Activated CD8-positive, alpha-beta memory T cell treated with anti-CD3 and anti-CD28 coated beads, Interleukin-2, amount 10 ng/mL, durations not matched to agents 7 days and 5 days (primary cell): ENCODE measurements at regions not wholly inside any gene's neighbourhood (a gene's known extent, or its start where the extent isn't known, plus 50 kb on each side); places are given as distances from the start of the nearest gene placed in this dataset.
"Not testable (repeated sequence)": the region's sequence is repeated elsewhere in the genome, so short reads cannot be mapped to it uniquely, and the experiment has no call there.

Source experiments
- ATAC-seq: fragments of 150-1000 bp; cut with Tn5 transposase; one replicate; pipeline ENCODE4 v1.10.0; 2021; ENCODE audit warnings: moderate library complexity
- CTCF ChIA-PET: fragments of 350-600 bp; sonication (Branson Sonifier 250); formaldehyde crosslinking; loops from one replicate; lab custom pipeline; 2021; ENCODE audit warnings: antibody characterized with exemption; lab: Charles Lee
- DNase-seq: peaks from one replicate; pipeline ENCODE4 v3.0.0-alpha.2; 2020
- H3K27ac Mint-ChIP-seq: one replicate; pipeline ENCODE4 v1.8.0; 2021; ENCODE audit warnings: mild to moderate bottlenecking, mixed read lengths
- H3K27me3 Mint-ChIP-seq: one replicate; pipeline ENCODE4 v1.8.0; 2021; ENCODE audit warnings: mixed read lengths
- H3K36me3 Mint-ChIP-seq: one replicate; pipeline ENCODE4 v1.8.0; 2021; ENCODE audit warnings: mild to moderate bottlenecking, mixed read lengths
- H3K4me1 Mint-ChIP-seq: one replicate; pipeline ENCODE4 v1.8.0; 2021; ENCODE audit warnings: mixed read lengths
- H3K4me3 Mint-ChIP-seq: one replicate; pipeline ENCODE4 v1.8.0; 2021; ENCODE audit warnings: mild to moderate bottlenecking, moderate library complexity, mixed read lengths
- H3K9me3 Mint-ChIP-seq: one replicate; pipeline ENCODE4 v1.8.0; 2022; ENCODE audit warnings: low read depth, mixed read lengths

GRCh38 chr1:95297906-95298305 is 63.9 kb downstream of the RWDD3 start:
- CTCF ChIA-PET, H3K36me3 Mint-ChIP-seq, ATAC-seq, H3K4me1 Mint-ChIP-seq, H3K9me3 Mint-ChIP-seq, H3K4me3 Mint-ChIP-seq, H3K27ac Mint-ChIP-seq, H3K27me3 Mint-ChIP-seq, DNase-seq: not testable (repeated sequence)

- ATAC-seq, result no peak
- H3K9me3 Mint-ChIP-seq, result no peaks in the 10 kb centered on the region
- CTCF ChIA-PET, result no interaction called here
These were observed 67.1 kb downstream of the RWDD3 start for GRCh38 chr1:95301091-95301490.

GRCh38 chr1:95301614-95302013 is 67.6 kb downstream of the RWDD3 start:
- no peak for DNase-seq
- H3K4me1 Mint-ChIP-seq, result no peaks in the 10 kb centered on the region
- no peaks in the 10 kb centered on the region for H3K36me3 Mint-ChIP-seq
- H3K27ac Mint-ChIP-seq, result no peak overlapping the region
- no peak overlapping the region for H3K4me3 Mint-ChIP-seq
- no peaks in the 10 kb centered on the region for H3K9me3 Mint-ChIP-seq
- no peaks in the 10 kb centered on the region for H3K27me3 Mint-ChIP-seq
- ATAC-seq, result no peak
- CTCF ChIA-PET, result no interaction called here

More at GRCh38 chr1:95301091-95301490, 67.1 kb downstream of the RWDD3 start:
- Mint-ChIP-seq H3K27me3 (no peaks in the 10 kb centered on the region), H3K4me1 (no peaks in the 10 kb centered on the region), H3K36me3 (no peaks in the 10 kb centered on the region), H3K27ac (no peak overlapping the region), H3K4me3 (no peak overlapping the region)
- DNase-seq, result no peak

GRCh38 chr1:95304803-95305202 is 70.8 kb downstream of the RWDD3 start:
- no peaks in the 10 kb centered on the region for H3K9me3 Mint-ChIP-seq
- no peak for ATAC-seq
- CTCF ChIA-PET, result no interaction called here

GRCh38 chr1:95308276-95309030 is 74.4 kb downstream of the RWDD3 start:
- no peak for ATAC-seq
- no peaks in the 10 kb centered on the region for H3K36me3 Mint-ChIP-seq
- no peaks in the 10 kb centered on the region for H3K9me3 Mint-ChIP-seq

More at GRCh38 chr1:95304803-95305202, 70.8 kb downstream of the RWDD3 start:
- Mint-ChIP-seq H3K4me1 (no peaks in the 10 kb centered on the region), H3K4me3 (no peak overlapping the region), H3K27ac (no peak overlapping the region), H3K36me3 (no peaks in the 10 kb centered on the region), H3K27me3 (peaks cover 3% of the 10 kb centered on the region)
- DNase-seq, result no peak

GRCh38 chr1:95309031-95309471 is 75.0 kb downstream of the RWDD3 start:
- Mint-ChIP-seq H3K36me3 (no peaks in the 10 kb centered on the region), H3K27ac (no peak overlapping the region), H3K4me3 (no peak overlapping the region), H3K27me3 (peaks cover 3% of the 10 kb centered on the region), H3K9me3 (no peaks in the 10 kb centered on the region), H3K4me1 (no peaks in the 10 kb centered on the region)
- DNase-seq (no peak), ATAC-seq (no peak)
- CTCF ChIA-PET, result no interaction called here

More at GRCh38 chr1:95308276-95309030, 74.4 kb downstream of the RWDD3 start:
- no peak overlapping the region for H3K27ac Mint-ChIP-seq
- H3K4me3 Mint-ChIP-seq, result no peak overlapping the region
- CTCF ChIA-PET, result no interaction called here
- H3K4me1 Mint-ChIP-seq, result no peaks in the 10 kb centered on the region
- DNase-seq, result no peak
- H3K27me3 Mint-ChIP-seq, result peaks cover 3% of the 10 kb centered on the region

- Mint-ChIP-seq H3K27me3 (peaks cover 3% of the 10 kb centered on the region), H3K4me3 (no peak overlapping the region), H3K27ac (no peak overlapping the region), H3K4me1 (no peaks in the 10 kb centered on the region), H3K36me3 (no peaks in the 10 kb centered on the region), H3K9me3 (no peaks in the 10 kb centered on the region)
- CTCF ChIA-PET, result no interaction called here
- ATAC-seq (no peak), DNase-seq (no peak)
These were observed 77.0 kb downstream of the RWDD3 start for GRCh38 chr1:95311014-95311413.

GRCh38 chr1:95311762-95312161 is 77.8 kb downstream of the RWDD3 start:
- ATAC-seq, result no peak
- Mint-ChIP-seq H3K9me3 (no peaks in the 10 kb centered on the region), H3K4me3 (no peak overlapping the region), H3K27me3 (peaks cover 3% of the 10 kb centered on the region), H3K4me1 (no peaks in the 10 kb centered on the region), H3K27ac (no peak overlapping the region), H3K36me3 (no peaks in the 10 kb centered on the region)
- no peak for DNase-seq
- CTCF ChIA-PET, result no interaction called here

GRCh38 chr1:95312181-95312580 is 78.2 kb downstream of the RWDD3 start:
- no peak overlapping the region for H3K27ac Mint-ChIP-seq
- no peak for DNase-seq
- no peaks in the 10 kb centered on the region for H3K36me3 Mint-ChIP-seq
- ATAC-seq, result no peak
- no peak overlapping the region for H3K4me3 Mint-ChIP-seq
- CTCF ChIA-PET, result no interaction called here
- no peaks in the 10 kb centered on the region for H3K4me1 Mint-ChIP-seq
- peaks cover under 1% of the 10 kb centered on the region for H3K27me3 Mint-ChIP-seq
- H3K9me3 Mint-ChIP-seq, result no peaks in the 10 kb centered on the region

- Mint-ChIP-seq H3K9me3 (no peaks in the 10 kb centered on the region), H3K36me3 (no peaks in the 10 kb centered on the region), H3K4me3 (no peak overlapping the region), H3K4me1 (no peaks in the 10 kb centered on the region), H3K27me3 (no peaks in the 10 kb centered on the region), H3K27ac (no peak overlapping the region)
- DNase-seq, result no peak
- no peak for ATAC-seq
- CTCF ChIA-PET, result no interaction called here
These were observed 79.5 kb downstream of the RWDD3 start for GRCh38 chr1:95313527-95313926.

GRCh38 chr1:95321531-95321930 is 87.5 kb downstream of the RWDD3 start:
- H3K9me3 Mint-ChIP-seq, result no peaks in the 10 kb centered on the region
- H3K27ac Mint-ChIP-seq, result no peak overlapping the region
- peaks cover 7% of the 10 kb centered on the region for H3K27me3 Mint-ChIP-seq
- H3K36me3 Mint-ChIP-seq, result no peaks in the 10 kb centered on the region
- DNase-seq (no peak), ATAC-seq (no peak)
- H3K4me1 Mint-ChIP-seq, result no peaks in the 10 kb centered on the region
- H3K4me3 Mint-ChIP-seq, result no peak overlapping the region
- CTCF ChIA-PET, result no interaction called here

- no peak for ATAC-seq
- Mint-ChIP-seq H3K4me3 (no peak overlapping the region), H3K4me1 (no peaks in the 10 kb centered on the region), H3K36me3 (no peaks in the 10 kb centered on the region), H3K27ac (no peak overlapping the region), H3K9me3 (no peaks in the 10 kb centered on the region), H3K27me3 (peaks cover 7% of the 10 kb centered on the region)
- no peak for DNase-seq
- CTCF ChIA-PET, result no interaction called here
These were observed 89.1 kb downstream of the RWDD3 start for GRCh38 chr1:95323123-95323522.

GRCh38 chr1:95325349-95325748 is 91.3 kb downstream of the RWDD3 start:
- Mint-ChIP-seq H3K9me3 (no peaks in the 10 kb centered on the region), H3K27me3 (peaks cover 7% of the 10 kb centered on the region), H3K4me3 (no peak overlapping the region), H3K36me3 (no peaks in the 10 kb centered on the region), H3K4me1 (no peaks in the 10 kb centered on the region), H3K27ac (no peak overlapping the region)
- no peak for ATAC-seq
- CTCF ChIA-PET, result no interaction called here
- no peak for DNase-seq

- H3K4me3 Mint-ChIP-seq, result no peak overlapping the region
- H3K4me1 Mint-ChIP-seq, result no peaks in the 10 kb centered on the region
- CTCF ChIA-PET, result no interaction called here
- H3K27me3 Mint-ChIP-seq, result peaks cover 7% of the 10 kb centered on the region
- no peaks in the 10 kb centered on the region for H3K9me3 Mint-ChIP-seq
- H3K27ac Mint-ChIP-seq, result no peak overlapping the region
- DNase-seq, result no peak
- no peaks in the 10 kb centered on the region for H3K36me3 Mint-ChIP-seq
- no peak for ATAC-seq
These were observed 92.0 kb downstream of the RWDD3 start for GRCh38 chr1:95326023-95326422.
